IMR-90 (cell line): ENCODE measurements at regions not wholly inside any gene's neighbourhood (a gene's known extent, or its start where the extent isn't known, plus 50 kb on each side); places are given as distances from the start of the nearest gene placed in this dataset.

ENCODE experiments used
- CEBPB ChIP-seq: IDR thresholded peaks from 2 replicates; pipeline ENCODE4 v1.6.1; 2012; ENCODE audit warnings: low read depth, low read length, improper control_type of control experiment
- CHD1 ChIP-seq: IDR thresholded peaks from 2 replicates; pipeline ENCODE4 v1.6.1; 2012; ENCODE audit warnings: low read depth, low read length, improper control_type of control experiment
- FOS ChIP-seq: fragments of 150-350 bp; IDR thresholded peaks from 2 replicates; pipeline ENCODE4 v1.6.1; 2016; ENCODE audit warnings: low read depth, low read length
- MXI1 ChIP-seq: IDR thresholded peaks from 2 replicates; pipeline ENCODE4 v1.6.1; 2012; ENCODE audit warnings: low read depth, mild to moderate bottlenecking, low read length, moderate library complexity, borderline replicate concordance
- POLR2A ChIP-seq: IDR thresholded peaks from 2 replicates; pipeline ENCODE4 v1.6.1; 2012; ENCODE audit warnings: mild to moderate bottlenecking, low read depth, low read length
- RAD21 ChIP-seq: IDR thresholded peaks from 2 replicates; pipeline ENCODE4 v1.6.1; 2012; ENCODE audit warnings: low read length, improper control_type of control experiment
- RFX5 ChIP-seq: IDR thresholded peaks from 2 replicates; pipeline ENCODE4 v1.8.0; 2012; ENCODE audit warnings: low read depth, mild to moderate bottlenecking, low read length, moderate library complexity
- TF ChIP-seq, protein P1 (sequence below): conservative IDR thresholded peaks from 2 replicates; pipeline ENCODE4 v1.5.1; 2012; ENCODE audit warnings: mild to moderate bottlenecking, low read depth, low read length, improper control_type of control experiment
- TF ChIP-seq, protein P2 (sequence below): fragments of 150-350 bp; IDR thresholded peaks from 2 replicates; pipeline ENCODE4 v1.6.1; 2016; ENCODE audit warnings: low read depth, mild to moderate bottlenecking, low read length, moderate library complexity, borderline replicate concordance

DNA sequence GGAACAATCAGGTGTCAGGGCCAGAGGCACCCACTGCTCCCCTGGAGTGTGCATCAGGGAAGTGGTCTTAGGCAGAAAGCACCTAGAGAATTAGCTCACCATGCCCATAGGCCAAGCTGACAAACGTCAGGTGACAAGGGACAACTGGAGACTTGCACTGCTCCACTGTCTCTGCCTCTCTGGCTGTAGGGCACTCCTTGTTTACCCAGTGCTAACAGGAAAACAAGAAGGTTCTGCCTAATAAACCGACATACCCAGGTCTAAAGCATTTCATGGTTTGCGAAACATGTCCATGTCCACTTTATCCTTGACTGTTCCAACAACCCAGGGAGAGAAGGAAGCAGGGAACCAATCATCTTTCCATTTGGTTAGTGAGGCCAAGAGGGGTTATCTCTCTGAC, 92.5 kb upstream of the MAMLD1 start:
- TF ChIP-seq CEBPB, result no peak
- TF ChIP-seq POLR2A, result no peak
- TF ChIP-seq, protein P1, sequence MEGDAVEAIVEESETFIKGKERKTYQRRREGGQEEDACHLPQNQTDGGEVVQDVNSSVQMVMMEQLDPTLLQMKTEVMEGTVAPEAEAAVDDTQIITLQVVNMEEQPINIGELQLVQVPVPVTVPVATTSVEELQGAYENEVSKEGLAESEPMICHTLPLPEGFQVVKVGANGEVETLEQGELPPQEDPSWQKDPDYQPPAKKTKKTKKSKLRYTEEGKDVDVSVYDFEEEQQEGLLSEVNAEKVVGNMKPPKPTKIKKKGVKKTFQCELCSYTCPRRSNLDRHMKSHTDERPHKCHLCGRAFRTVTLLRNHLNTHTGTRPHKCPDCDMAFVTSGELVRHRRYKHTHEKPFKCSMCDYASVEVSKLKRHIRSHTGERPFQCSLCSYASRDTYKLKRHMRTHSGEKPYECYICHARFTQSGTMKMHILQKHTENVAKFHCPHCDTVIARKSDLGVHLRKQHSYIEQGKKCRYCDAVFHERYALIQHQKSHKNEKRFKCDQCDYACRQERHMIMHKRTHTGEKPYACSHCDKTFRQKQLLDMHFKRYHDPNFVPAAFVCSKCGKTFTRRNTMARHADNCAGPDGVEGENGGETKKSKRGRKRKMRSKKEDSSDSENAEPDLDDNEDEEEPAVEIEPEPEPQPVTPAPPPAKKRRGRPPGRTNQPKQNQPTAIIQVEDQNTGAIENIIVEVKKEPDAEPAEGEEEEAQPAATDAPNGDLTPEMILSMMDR, result no peak
- no peak for TF ChIP-seq MXI1
- no peak for TF ChIP-seq RAD21
- no peak for TF ChIP-seq CHD1
- TF ChIP-seq, protein P2, sequence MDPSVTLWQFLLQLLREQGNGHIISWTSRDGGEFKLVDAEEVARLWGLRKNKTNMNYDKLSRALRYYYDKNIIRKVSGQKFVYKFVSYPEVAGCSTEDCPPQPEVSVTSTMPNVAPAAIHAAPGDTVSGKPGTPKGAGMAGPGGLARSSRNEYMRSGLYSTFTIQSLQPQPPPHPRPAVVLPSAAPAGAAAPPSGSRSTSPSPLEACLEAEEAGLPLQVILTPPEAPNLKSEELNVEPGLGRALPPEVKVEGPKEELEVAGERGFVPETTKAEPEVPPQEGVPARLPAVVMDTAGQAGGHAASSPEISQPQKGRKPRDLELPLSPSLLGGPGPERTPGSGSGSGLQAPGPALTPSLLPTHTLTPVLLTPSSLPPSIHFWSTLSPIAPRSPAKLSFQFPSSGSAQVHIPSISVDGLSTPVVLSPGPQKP, result no peak
- TF ChIP-seq FOS, result no peak
- TF ChIP-seq RFX5, result no peak
